ENCODE measurements at regions not wholly inside any gene's neighbourhood (a gene's known extent, or its start where the extent isn't known, plus 50 kb on each side); places are given as distances from the start of the nearest gene placed in this dataset.
"Not testable (repeated sequence)": the region's sequence is repeated elsewhere in the genome, so short reads cannot be mapped to it uniquely, and the experiment has no call there.

DNA sequence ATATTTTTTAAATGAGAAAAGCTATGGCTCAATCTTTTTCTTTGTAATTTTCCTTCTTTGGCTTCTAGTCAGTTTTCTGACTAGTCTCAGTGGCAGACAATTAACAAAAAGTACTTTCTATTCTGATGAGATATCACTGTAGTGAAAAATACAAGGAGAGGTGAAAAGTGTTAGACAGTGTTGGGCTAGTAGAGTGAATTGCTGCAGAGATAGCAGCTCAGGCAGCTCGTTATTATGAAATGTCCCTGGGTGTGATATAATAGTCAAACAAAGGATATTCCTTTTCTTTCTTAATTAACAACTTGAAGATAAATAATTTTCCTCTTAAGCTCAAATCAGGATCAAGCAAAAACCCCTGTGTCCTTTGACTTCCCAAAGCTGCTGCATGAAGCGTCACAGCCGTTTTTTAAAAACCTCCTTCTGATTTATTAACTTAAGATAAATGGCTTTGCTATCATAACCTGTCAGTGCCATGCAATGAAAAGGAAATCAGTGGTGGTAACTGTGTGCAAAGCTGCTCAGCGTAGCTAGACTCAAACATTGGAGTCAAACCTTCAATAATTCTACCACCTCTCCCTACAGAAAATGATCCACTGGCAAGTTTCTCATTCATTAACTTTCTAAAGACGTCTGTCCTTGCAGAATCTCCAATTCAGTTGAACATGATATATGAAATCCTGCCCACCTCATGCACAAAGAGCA lies 646.6 kb upstream of the PTBP2 start:
- DNase-seq (ENCODE audit: low read depth): no peak

DNA sequence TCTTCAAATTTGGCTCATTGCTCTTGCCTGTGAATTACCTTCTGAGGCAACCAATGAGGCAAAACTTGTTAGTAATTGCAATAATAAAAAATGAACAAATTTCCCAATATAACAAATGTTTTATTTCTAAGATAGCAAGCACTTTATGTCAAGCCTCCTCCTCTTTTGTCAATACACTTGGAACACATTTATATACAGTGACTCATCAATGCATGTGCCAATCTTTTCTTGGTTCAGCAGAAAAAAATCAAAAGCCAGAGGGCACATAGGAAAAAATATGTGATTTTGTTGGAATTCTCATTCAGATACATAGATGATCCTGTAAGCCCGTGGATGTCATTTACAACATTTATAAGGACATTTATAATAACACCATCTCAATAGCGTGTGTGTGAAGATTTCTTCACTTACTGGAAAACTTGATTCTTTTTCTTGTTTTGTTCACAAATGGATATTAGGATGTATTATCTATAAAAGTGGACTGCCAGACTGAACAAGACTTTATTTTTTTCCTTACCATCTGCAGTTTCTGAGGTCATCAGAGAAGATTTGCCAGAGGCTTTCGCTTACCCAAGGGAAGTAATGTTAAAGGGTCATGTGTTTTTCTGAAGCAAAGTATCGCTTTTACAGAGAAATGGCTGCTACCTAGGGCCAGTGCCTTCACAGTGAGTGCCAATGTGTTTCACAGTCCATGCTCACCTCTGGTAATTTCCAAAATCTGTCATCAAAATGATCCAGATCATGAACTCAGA lies 645.7 kb upstream of the PTBP2 start:
- DNase-seq (ENCODE audit: low read depth): no peak

GRCh38 chr1:96076589-96076988 lies 645.0 kb upstream of the PTBP2 start:
- DNase-seq (ENCODE audit: low read depth): peak; percentile 2

- DNase-seq (ENCODE audit: low read depth): no peak
Observed at GRCh38 chr1:96079581-96079980, 642.0 kb upstream of the PTBP2 start.

GRCh38 chr1:96080925-96081324 lies 640.7 kb upstream of the PTBP2 start:
- DNase-seq (ENCODE audit: low read depth): peak; percentile 24

DNA sequence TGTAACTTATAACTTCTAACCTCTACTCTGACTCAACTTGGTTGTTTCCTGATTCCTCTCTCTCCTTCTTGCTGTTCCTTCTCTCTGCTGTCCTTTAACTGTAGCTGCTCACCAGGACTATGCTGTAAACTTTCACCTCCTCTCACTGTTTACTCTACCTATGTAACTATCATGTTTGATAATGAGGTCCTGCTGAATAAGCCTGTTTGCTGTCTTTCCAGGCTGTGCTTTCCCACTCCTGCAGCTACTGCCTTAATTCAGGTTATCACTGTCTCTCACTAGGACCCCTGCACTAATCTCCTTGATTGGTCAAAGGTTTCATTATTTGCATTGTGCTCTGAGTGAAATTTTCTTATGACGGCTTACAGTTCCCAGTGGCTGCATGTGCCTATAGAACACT lies 633.9 kb upstream of the PTBP2 start:
- no peak for DNase-seq (ENCODE audit: low read depth)

DNA sequence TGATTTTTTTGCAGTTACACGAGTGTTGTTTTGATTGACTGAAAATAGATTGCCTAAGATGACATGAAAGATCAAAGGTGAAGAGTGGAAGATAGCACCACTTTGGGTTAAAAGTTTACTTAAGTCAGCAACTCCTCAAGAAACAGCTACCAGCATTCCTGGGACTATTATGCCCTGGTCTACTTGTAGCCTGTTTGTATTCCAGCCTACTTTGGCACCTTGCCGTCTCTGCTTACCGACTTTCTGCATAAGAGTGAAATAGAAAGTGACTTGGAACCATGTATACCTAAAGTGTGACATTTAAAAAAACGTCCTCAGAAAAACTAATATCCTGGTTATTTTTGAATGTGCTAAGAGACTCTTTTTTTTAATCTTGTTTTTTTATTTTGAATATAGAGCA lies 631.5 kb upstream of the PTBP2 start:
- DNase-seq (ENCODE audit: low read depth): no peak

GRCh38 chr1:96095849-96096612 lies 625.6 kb upstream of the PTBP2 start:
- DNase-seq (ENCODE audit: low read depth): no peak

- DNase-seq (ENCODE audit: low read depth): no peak
Observed at GRCh38 chr1:96096613-96097321, 624.8 kb upstream of the PTBP2 start.

DNA sequence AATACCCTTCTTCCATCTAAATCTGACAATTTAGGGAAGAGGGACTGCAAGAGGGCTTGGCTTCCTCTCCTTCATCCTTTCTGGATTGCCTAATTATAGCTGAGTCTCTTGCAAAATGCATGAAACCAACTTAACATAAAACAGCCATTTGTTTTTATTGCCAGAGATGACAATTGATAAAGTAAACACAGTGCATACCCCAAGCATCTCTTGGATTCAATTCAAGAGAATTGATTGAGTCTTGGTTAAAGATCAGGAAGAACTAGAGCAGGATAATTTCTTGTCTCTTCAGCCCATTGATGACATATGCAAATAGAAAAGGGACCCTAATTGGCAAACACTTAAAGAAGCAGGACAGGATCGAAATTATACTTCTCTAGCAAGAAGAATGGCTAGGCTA lies 617.1 kb upstream of the PTBP2 start:
- DNase-seq (ENCODE audit: low read depth): no peak

DNA sequence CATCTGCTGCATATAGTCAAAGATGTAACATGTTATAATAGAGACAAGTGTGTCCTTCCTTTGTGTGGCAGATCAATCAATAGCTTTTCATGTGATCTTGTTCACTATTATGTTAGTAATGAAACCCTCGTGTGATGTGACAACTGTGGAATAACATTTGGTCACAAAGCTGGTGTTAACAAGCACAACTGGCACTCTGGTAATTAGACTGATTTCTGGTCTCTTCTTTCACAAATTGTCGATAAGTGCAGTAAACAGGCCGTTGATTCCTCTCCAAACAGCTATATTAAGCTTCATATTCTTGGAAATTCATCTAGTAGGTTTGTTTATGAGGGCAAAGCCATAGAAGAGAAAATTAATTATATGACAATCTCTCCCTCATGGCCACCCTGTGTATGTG lies 616.7 kb upstream of the PTBP2 start:
- no peak for DNase-seq (ENCODE audit: low read depth)

DNA sequence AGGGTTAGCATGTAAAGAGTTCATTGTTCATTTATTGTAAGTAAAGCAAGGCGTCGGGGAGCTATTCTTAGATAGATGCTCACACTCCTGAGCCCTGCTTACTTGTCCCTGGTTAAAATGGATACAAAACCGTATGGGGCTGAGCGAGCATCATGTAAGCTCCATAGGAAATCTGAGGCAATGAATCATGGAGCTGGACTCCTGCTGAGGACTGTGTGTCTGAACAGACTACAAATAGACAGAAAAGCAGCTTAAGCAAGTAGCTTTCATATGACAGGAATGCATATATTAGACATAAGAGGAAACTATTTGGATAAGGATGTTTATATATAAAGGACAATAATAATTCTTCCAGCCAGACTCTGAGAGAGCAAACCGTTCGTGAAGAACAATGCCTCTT lies 604.9 kb upstream of the PTBP2 start:
- DNase-seq (ENCODE audit: low read depth): peak; percentile 41

DNA sequence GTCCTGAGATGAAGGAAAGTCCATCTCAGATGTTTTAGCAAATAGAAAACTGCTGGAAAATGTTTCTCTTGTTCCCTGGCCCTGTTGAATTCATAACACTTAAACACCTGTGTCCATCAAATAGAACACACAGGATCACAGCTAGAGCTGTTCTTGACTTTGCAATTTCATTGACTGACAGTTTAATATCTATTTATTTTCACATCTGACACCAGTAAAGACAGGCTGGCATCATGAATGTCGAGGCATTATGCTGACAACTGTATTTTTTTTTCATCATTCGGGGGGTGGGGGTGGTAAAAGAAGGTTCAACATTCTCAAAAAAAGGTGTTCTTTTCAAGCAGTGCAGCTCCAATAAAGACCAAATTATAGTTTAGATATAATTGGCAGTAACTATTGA lies 591.2 kb upstream of the PTBP2 start:
- DNase-seq (ENCODE audit: low read depth): no peak

GRCh38 chr1:96144636-96145035 lies 576.9 kb upstream of the PTBP2 start:
- no peak for DNase-seq (ENCODE audit: low read depth)

- peak; percentile 18 for DNase-seq (ENCODE audit: low read depth)
Observed at GRCh38 chr1:96145492-96145891, 576.1 kb upstream of the PTBP2 start.

- DNase-seq (ENCODE audit: low read depth): not testable (repeated sequence)
Observed at GRCh38 chr1:96152957-96153356, 568.6 kb upstream of the PTBP2 start.

DNA sequence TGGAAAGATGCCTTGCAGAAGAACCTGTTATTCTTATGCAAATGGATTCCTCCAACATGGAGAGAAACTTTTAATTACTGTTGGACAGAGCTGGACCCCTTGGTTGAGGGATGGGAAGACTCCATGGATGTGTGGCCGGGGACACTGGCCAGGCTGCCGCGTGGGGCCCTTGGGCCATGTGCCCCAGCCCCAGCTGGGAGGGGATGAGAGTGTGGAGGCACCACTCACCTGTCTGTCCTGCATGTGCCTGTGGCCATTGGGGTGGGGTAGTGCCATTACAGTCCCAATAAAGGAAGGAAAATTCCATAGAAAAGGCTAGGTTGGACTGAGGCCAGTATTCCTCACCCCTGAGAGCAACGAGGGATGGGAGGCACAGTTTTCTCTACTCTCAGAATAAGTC lies 564.5 kb upstream of the PTBP2 start:
- no peak for DNase-seq (ENCODE audit: low read depth)

DNA sequence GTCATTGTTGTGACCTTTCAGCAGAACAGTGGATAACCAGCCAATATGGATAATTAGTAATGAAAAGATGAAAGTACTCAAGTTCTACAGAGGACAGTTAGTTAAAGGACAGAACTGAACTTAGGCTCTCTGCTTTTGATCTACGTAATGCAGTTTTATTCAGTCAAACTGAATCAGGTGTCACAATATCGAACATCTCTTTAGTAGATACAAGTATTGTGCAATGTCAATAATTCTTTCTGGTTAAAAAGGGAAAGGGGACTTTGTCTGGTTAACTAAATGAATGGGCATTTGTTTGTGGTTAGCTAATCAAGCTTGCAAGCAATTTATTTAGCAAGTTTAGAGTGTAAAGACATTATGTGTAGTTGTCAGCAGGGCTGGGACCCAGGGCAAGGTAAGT lies 562.2 kb upstream of the PTBP2 start:
- DNase-seq (ENCODE audit: low read depth): no peak

GRCh38 chr1:96164053-96164452 lies 557.5 kb upstream of the PTBP2 start:
- no peak for DNase-seq (ENCODE audit: low read depth)

DNA sequence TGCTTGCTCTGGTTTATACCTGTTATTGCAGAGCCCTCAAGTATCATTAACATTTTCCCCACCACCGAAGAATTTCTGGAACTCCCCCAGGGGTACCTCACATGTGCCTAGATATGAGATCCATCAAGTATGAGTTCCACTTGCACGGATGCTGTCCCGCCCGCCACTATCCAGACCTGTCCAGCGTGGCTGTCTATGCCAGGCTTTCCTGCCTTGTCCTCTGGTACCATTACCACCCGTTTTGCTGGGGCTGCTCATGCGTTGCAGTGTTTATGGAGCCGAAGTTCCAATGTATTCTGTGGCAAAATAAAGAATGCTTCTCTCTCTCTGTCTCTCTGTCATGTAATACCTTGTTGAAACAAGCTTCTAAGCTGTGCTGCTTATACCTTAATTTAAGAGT lies 543.5 kb upstream of the PTBP2 start:
- DNase-seq (ENCODE audit: low read depth): no peak

- DNase-seq (ENCODE audit: low read depth): no peak
Observed at GRCh38 chr1:96183485-96183884, 538.1 kb upstream of the PTBP2 start.

GRCh38 chr1:96183928-96184327 lies 537.7 kb upstream of the PTBP2 start:
- DNase-seq (ENCODE audit: low read depth): no peak

Measured in iris pigment epithelial cell (primary cell).